ENCODE measurements at regions not wholly inside any gene's neighbourhood (a gene's known extent, or its start where the extent isn't known, plus 50 kb on each side); places are given as distances from the start of the nearest gene placed in this dataset.

DNA sequence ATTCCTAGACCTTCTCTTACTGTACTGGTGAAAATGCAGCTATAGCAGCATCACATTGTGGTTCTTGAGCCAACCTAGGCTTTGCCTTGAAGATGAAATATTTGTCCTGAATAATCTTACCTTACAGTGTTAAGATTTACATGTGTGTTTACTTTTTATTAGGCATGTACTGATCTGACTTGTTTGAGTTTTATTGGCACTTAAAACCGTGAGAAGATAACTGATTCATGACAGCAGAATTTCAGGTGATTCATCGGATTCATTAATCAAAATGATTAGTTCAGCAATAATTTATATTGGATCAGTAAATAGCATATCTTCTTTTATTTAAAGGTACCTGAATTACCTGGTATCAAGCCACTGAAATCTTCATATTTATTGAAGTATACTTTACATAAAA is 296.3 kb downstream of the KLF5 start:
- no peak for TF ChIP-seq POLR2A (IDR thresholded peaks at IDR 0.05; ENCODE audit: low read length)
- TF ChIP-seq GATA1 (IDR thresholded peaks at IDR 0.05; ENCODE audit: low read depth, low read length): no peak
